Epidermal melanocyte (primary cell): ENCODE measurements at regions not wholly inside any gene's neighbourhood (a gene's known extent, or its start where the extent isn't known, plus 50 kb on each side); places are given as distances from the start of the nearest gene placed in this dataset.

Experiments
- DNase-seq: peaks from one replicate; pipeline ENCODE4 v3.0.0; 2011; ENCODE audit warnings: low spot score; ENCODE audit not compliant: insufficient read length

GRCh38 chr7:82494420-82494819, 50.8 kb upstream of the CACNA2D1 start:
- DNase-seq = no peak
